GM12872 (cell line): ENCODE measurements at regions not wholly inside any gene's neighbourhood (a gene's known extent, or its start where the extent isn't known, plus 50 kb on each side); places are given as distances from the start of the nearest gene placed in this dataset.

Experiments
- CTCF ChIP-seq: IDR thresholded peaks from 3 replicates; pipeline ENCODE4 v1.5.1; 2011; ENCODE audit warnings: low read depth, mild to moderate bottlenecking, low read length, moderate library complexity; ENCODE audit not compliant: insufficient read depth

- TF ChIP-seq CTCF: no peak
Measured at GRCh38 chr2:57669570-57669969, 377.0 kb upstream of the VRK2 start.

GRCh38 chr2:57674025-57674424 lies 372.6 kb upstream of the VRK2 start:
- TF ChIP-seq CTCF: no peak

- TF ChIP-seq CTCF: no peak
Measured at GRCh38 chr2:57674743-57675142, 371.9 kb upstream of the VRK2 start.

GRCh38 chr2:57677296-57677695 lies 369.3 kb upstream of the VRK2 start:
- no peak for TF ChIP-seq CTCF

GRCh38 chr2:57681650-57682049 lies 365.0 kb upstream of the VRK2 start:
- no peak for TF ChIP-seq CTCF

- TF ChIP-seq CTCF: no peak
Measured at GRCh38 chr2:57685032-57685431, 361.6 kb upstream of the VRK2 start.

GRCh38 chr2:57692395-57692794 lies 354.2 kb upstream of the VRK2 start:
- TF ChIP-seq CTCF: no peak

GRCh38 chr2:57693177-57693576 lies 353.4 kb upstream of the VRK2 start:
- no peak for TF ChIP-seq CTCF
